ENCODE measurements at regions not wholly inside any gene's neighbourhood (a gene's known extent, or its start where the extent isn't known, plus 50 kb on each side); places are given as distances from the start of the nearest gene placed in this dataset.

DNA sequence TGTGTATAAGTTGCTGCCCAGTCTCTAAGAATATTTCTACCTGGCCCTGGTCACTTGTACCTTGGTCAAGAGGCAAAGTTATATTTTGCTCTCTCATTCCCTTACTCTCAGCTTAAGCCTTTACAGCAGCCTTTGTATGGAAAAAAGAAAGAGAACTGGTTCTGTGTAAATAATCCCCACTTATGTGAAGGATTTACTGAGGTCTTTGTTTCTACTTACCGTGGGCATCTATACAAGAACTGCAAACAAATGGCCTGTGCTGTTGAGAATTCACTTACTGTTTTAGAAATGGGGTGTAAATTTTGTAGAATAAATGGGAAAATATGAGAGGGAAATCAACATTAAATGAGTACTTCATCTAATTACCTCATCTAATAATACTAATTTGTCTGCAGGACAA, 267.4 kb downstream of the PCDH20 start:
- TF ChIP-seq CTCF (IDR thresholded peaks at IDR 0.05) (no peak), POLR2A (IDR thresholded peaks at IDR 0.05) (no peak)

Measured in body of pancreas (tissue), 4 donors.